Testis (tissue), 2 donors: ENCODE measurements at regions not wholly inside any gene's neighbourhood (a gene's known extent, or its start where the extent isn't known, plus 50 kb on each side); places are given as distances from the start of the nearest gene placed in this dataset.

Experiments used
- POLR2A ChIP-seq: fragments of 450-650 bp; IDR thresholded peaks from one replicate; pipeline ENCODE4 v1.6.1; 2017; ENCODE audit warnings: antibody characterized with exemption, mild to moderate bottlenecking, moderate library complexity
- TF ChIP-seq, protein P1 (sequence below), 3 experiments: fragments of 450-650 bp in 2 of 3; fragments of 200-600 bp in 1 of 3; sonication (generic) in 1 of 3; IDR thresholded peaks; one replicate each; pipeline ENCODE4 v1.5.1; 2016 to 2019; ENCODE audit warnings: antibody characterized with exemption in 3 of 3, mild to moderate bottlenecking in 2 of 3, moderate library complexity in 1 of 3

DNA sequence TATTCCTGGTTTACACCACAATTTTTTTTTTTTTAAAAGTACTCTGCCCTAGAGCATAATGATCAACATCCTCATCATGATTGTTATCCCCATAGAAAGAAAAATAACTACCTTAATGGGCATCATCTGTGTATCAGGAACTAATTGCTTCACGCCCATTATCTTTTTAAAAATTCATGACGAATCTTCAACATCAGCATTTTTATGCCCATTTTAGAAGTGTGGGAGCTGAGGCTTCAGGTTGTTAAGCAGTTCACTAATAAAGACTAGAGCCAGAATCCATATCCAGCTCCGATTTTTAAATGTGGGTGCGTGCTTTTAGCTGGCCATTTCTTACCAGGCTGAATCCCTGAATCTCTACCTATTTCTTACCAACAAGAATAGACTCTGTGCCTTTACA is 92.9 kb upstream of the KCNA4 start:
- TF ChIP-seq POLR2A, result no peak
- TF ChIP-seq, protein P1, sequence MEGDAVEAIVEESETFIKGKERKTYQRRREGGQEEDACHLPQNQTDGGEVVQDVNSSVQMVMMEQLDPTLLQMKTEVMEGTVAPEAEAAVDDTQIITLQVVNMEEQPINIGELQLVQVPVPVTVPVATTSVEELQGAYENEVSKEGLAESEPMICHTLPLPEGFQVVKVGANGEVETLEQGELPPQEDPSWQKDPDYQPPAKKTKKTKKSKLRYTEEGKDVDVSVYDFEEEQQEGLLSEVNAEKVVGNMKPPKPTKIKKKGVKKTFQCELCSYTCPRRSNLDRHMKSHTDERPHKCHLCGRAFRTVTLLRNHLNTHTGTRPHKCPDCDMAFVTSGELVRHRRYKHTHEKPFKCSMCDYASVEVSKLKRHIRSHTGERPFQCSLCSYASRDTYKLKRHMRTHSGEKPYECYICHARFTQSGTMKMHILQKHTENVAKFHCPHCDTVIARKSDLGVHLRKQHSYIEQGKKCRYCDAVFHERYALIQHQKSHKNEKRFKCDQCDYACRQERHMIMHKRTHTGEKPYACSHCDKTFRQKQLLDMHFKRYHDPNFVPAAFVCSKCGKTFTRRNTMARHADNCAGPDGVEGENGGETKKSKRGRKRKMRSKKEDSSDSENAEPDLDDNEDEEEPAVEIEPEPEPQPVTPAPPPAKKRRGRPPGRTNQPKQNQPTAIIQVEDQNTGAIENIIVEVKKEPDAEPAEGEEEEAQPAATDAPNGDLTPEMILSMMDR (IDR thresholded peaks at IDR 0.05), result no peak
